Mammary epithelial cell (primary cell): ENCODE measurements at regions not wholly inside any gene's neighbourhood (a gene's known extent, or its start where the extent isn't known, plus 50 kb on each side); places are given as distances from the start of the nearest gene placed in this dataset.

Experiments
- CTCF ChIP-seq, 2 donors: IDR thresholded peaks in 1 of 2; conservative IDR thresholded peaks in 1 of 2; 2 replicates each; pipeline ENCODE4 v1.5.1; 2011 to 2012; ENCODE audit warnings: inconsistent platforms in 2 of 2, low read length in 2 of 2, mild to moderate bottlenecking in 2 of 2, control low read depth in 1 of 2, low read depth in 1 of 2; ENCODE audit not compliant: insufficient read depth in 1 of 2; ENCODE audit errors: extremely low read depth in 1 of 2
- EZH2 ChIP-seq: IDR thresholded peaks from 2 replicates; pipeline ENCODE4 v1.6.1; 2012; ENCODE audit warnings: low read length, inconsistent platforms, borderline replicate concordance

GRCh38 chr7:119132436-119132835, 907.9 kb downstream of the ANKRD7 start:
- TF ChIP-seq EZH2 = no peak
- no peak for TF ChIP-seq CTCF (conservative IDR thresholded peaks at IDR 0.05 in 1 of 2, IDR thresholded peaks at IDR 0.05 in 1 of 2; ENCODE audit: extremely low read depth in 1 of 2, insufficient read depth in 1 of 2, low read depth in 1 of 2, low read length in 2 of 2)
